NB4 (cell line): ENCODE measurements at regions not wholly inside any gene's neighbourhood (a gene's known extent, or its start where the extent isn't known, plus 50 kb on each side); places are given as distances from the start of the nearest gene placed in this dataset.

Source experiments
- MAX ChIP-seq: IDR thresholded peaks from 2 replicates; pipeline ENCODE4 v1.6.1; 2011; ENCODE audit warnings: low read depth, low read length
- MYC ChIP-seq: IDR thresholded peaks from 2 replicates; pipeline ENCODE4 v1.6.1; 2011; ENCODE audit warnings: low read depth, low read length
- POLR2A ChIP-seq: IDR thresholded peaks from 2 replicates; pipeline ENCODE4 v1.6.1; 2011; ENCODE audit warnings: mild to moderate bottlenecking; ENCODE audit not compliant: insufficient read length; ENCODE audit errors: extremely low read depth
- TF ChIP-seq, protein P1 (sequence below): IDR thresholded peaks from one replicate; pipeline ENCODE4 v1.5.1; 2012; ENCODE audit warnings: low read depth, low read length

GRCh38 chr19:30227661-30228112 lies 144.5 kb upstream of the ZNF536 start:
- TF ChIP-seq, protein P1, sequence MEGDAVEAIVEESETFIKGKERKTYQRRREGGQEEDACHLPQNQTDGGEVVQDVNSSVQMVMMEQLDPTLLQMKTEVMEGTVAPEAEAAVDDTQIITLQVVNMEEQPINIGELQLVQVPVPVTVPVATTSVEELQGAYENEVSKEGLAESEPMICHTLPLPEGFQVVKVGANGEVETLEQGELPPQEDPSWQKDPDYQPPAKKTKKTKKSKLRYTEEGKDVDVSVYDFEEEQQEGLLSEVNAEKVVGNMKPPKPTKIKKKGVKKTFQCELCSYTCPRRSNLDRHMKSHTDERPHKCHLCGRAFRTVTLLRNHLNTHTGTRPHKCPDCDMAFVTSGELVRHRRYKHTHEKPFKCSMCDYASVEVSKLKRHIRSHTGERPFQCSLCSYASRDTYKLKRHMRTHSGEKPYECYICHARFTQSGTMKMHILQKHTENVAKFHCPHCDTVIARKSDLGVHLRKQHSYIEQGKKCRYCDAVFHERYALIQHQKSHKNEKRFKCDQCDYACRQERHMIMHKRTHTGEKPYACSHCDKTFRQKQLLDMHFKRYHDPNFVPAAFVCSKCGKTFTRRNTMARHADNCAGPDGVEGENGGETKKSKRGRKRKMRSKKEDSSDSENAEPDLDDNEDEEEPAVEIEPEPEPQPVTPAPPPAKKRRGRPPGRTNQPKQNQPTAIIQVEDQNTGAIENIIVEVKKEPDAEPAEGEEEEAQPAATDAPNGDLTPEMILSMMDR: no peak
- no peak for TF ChIP-seq POLR2A
- no peak for TF ChIP-seq MYC
- no peak for TF ChIP-seq MAX
